SK-N-SH (cell line): ENCODE measurements at regions not wholly inside any gene's neighbourhood (a gene's known extent, or its start where the extent isn't known, plus 50 kb on each side); places are given as distances from the start of the nearest gene placed in this dataset.

Experiments used
- CTCF ChIP-seq: fragments of 200-600 bp; sonication (generic); IDR thresholded peaks from 2 replicates; pipeline ENCODE4 v1.6.1; 2017; ENCODE audit warnings: antibody characterized with exemption, mild to moderate bottlenecking, moderate library complexity
- MAX ChIP-seq: IDR thresholded peaks from 2 replicates; pipeline ENCODE4 v1.4.0; 2012; ENCODE audit warnings: low read depth
- MXI1 ChIP-seq: IDR thresholded peaks from 2 replicates; pipeline ENCODE4 v1.6.1; 2012; ENCODE audit warnings: mild to moderate bottlenecking, low read depth, low read length, improper control_type of control experiment
- ZBTB33 ChIP-seq: IDR thresholded peaks from 2 replicates; pipeline ENCODE4 v1.4.0; 2012; ENCODE audit warnings: low read depth, borderline replicate concordance

DNA sequence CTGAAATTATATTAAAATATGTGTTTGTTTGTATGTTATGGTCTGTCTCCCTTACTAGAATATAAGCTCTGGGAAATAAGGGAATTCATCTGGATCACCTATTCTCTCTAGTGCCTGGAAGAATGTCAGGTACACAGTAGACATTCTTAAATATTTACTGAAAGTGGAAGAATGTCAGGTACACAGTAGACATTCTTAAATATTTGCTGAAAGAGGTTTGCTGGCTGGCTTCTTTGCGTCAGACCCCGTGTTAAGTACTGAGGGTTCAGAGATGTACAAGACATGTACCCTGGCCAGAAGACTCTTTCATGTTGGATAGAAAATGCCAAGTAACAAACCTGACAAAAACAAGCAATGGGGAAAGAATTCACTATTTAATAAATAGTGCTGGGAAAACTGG, 199.1 kb downstream of the INSC start:
- TF ChIP-seq ZBTB33: no peak
- no peak for TF ChIP-seq CTCF
- no peak for TF ChIP-seq MAX
- TF ChIP-seq MXI1: no peak
